Mesenchymal stem cell (in vitro differentiated cells and primary cell): ENCODE measurements at regions not wholly inside any gene's neighbourhood (a gene's known extent, or its start where the extent isn't known, plus 50 kb on each side); places are given as distances from the start of the nearest gene placed in this dataset.

Source experiments
- DNase-seq: peaks from one replicate; pipeline ENCODE4 v3.0.0-alpha.2; 2013
- H2AFZ ChIP-seq: one replicate; pipeline ENCODE4 v1.6.1; 2013; ENCODE audit warnings: low read depth, mild to moderate bottlenecking, control low read depth, inconsistent platforms, low read length, moderate library complexity
- H2AK5ac ChIP-seq: 2 replicates; pipeline ENCODE4 v1.6.1; 2013; ENCODE audit warnings: low read length, moderate library complexity, mild to moderate bottlenecking, inconsistent platforms; ENCODE audit not compliant: severe bottlenecking
- H2BK120ac ChIP-seq: one replicate; pipeline ENCODE4 v1.6.1; 2013; ENCODE audit warnings: low read depth, mild to moderate bottlenecking, inconsistent platforms, low read length, moderate library complexity
- H2BK12ac ChIP-seq, 2 experiments: one replicate each; pipeline ENCODE4 v1.6.1; 2013; ENCODE audit warnings: inconsistent platforms in 2 of 2, low read length in 2 of 2, mild to moderate bottlenecking in 2 of 2, moderate library complexity in 2 of 2, control low read depth in 1 of 2
- H2BK15ac ChIP-seq: one replicate; pipeline ENCODE4 v1.6.1; 2013; ENCODE audit warnings: mild to moderate bottlenecking, low read depth, inconsistent platforms; ENCODE audit not compliant: poor library complexity, severe bottlenecking
- H2BK5ac ChIP-seq: 2 replicates; pipeline ENCODE4 v1.6.1; 2013; ENCODE audit warnings: low read depth, mild to moderate bottlenecking, low read length, control low read depth, inconsistent platforms; ENCODE audit not compliant: poor library complexity, severe bottlenecking
- H3K14ac ChIP-seq, 2 experiments: one replicate each; pipeline ENCODE4 v1.6.1; 2013; ENCODE audit warnings: inconsistent platforms in 2 of 2, low read length in 2 of 2, control low read depth in 1 of 2, mild to moderate bottlenecking in 1 of 2, moderate library complexity in 1 of 2
- H3K18ac ChIP-seq, 2 experiments: one replicate each; pipeline ENCODE4 v1.6.1; 2013; ENCODE audit warnings: inconsistent platforms in 2 of 2, low read length in 2 of 2, control low read depth in 1 of 2, low read depth in 1 of 2, mild to moderate bottlenecking in 1 of 2
- H3K23ac ChIP-seq, 2 experiments: one replicate each; pipeline ENCODE4 v1.6.1; 2013; ENCODE audit warnings: inconsistent platforms in 2 of 2, low read length in 2 of 2, mild to moderate bottlenecking in 2 of 2, moderate library complexity in 2 of 2, control low read depth in 1 of 2
- H3K27ac ChIP-seq: 2 replicates; pipeline ENCODE4 v1.5.1; 2013; ENCODE audit warnings: mild to moderate bottlenecking, moderate library complexity, low read length, control low read depth, inconsistent platforms; ENCODE audit not compliant: poor library complexity, severe bottlenecking
- H3K27me3 ChIP-seq, 2 experiments: 2 replicates each; pipeline versions ENCODE4 v1.6.1 to v1.7.0; 2013; ENCODE audit warnings: low read length in 2 of 2, mild to moderate bottlenecking in 2 of 2, moderate library complexity in 2 of 2, control low read depth in 1 of 2, inconsistent platforms in 1 of 2; ENCODE audit not compliant: control insufficient read depth in 1 of 2, insufficient read depth in 1 of 2
- H3K36me3 ChIP-seq, 2 experiments: 2 replicates each; pipeline versions ENCODE4 v1.6.1 to v1.7.0; 2013; ENCODE audit warnings: low read length in 2 of 2, control low read depth in 1 of 2, inconsistent platforms in 1 of 2, low read depth in 1 of 2, mild to moderate bottlenecking in 1 of 2; ENCODE audit not compliant: insufficient read depth in 2 of 2, control insufficient read depth in 1 of 2
- H3K4ac ChIP-seq, 2 experiments: one replicate each; pipeline ENCODE4 v1.6.1; 2013; ENCODE audit warnings: inconsistent platforms in 2 of 2, low read length in 2 of 2, mild to moderate bottlenecking in 2 of 2, moderate library complexity in 2 of 2, control low read depth in 1 of 2, low read depth in 1 of 2
- H3K4me1 ChIP-seq: 2 replicates; pipeline ENCODE4 v1.6.1; 2013; ENCODE audit warnings: low read depth, low read length, control low read depth; ENCODE audit not compliant: control insufficient read depth, insufficient read depth
- H3K4me2 ChIP-seq: 2 replicates; pipeline ENCODE4 v1.6.1; 2013; ENCODE audit warnings: low read length, mild to moderate bottlenecking, inconsistent platforms; ENCODE audit not compliant: poor library complexity, severe bottlenecking
- H3K4me3 ChIP-seq, 2 experiments: 2 replicates each; pipeline versions ENCODE4 v1.5.1 to v1.7.0; 2013; ENCODE audit warnings: low read length in 2 of 2, mild to moderate bottlenecking in 2 of 2, control low read depth in 1 of 2, low read depth in 1 of 2; ENCODE audit not compliant: insufficient read depth in 1 of 2
- H3K79me1 ChIP-seq: replicated peaks from 2 replicates; pipeline ENCODE4 v1.6.1; 2013; ENCODE audit warnings: mild to moderate bottlenecking, control low read depth, low read length, inconsistent platforms; ENCODE audit not compliant: poor library complexity, severe bottlenecking
- H3K9ac ChIP-seq: 2 replicates; pipeline ENCODE4 v1.7.0; 2013; ENCODE audit warnings: mild to moderate bottlenecking, low read length, moderate library complexity
- H3K9me3 ChIP-seq: 2 replicates; pipeline ENCODE4 v1.7.0; 2013; ENCODE audit warnings: mild to moderate bottlenecking, low read length; ENCODE audit not compliant: control insufficient read depth
- H4K8ac ChIP-seq: one replicate; pipeline ENCODE4 v1.6.1; 2013; ENCODE audit warnings: inconsistent platforms, mild to moderate bottlenecking, low read length, moderate library complexity
- H4K91ac ChIP-seq: one replicate; pipeline ENCODE4 v1.6.1; 2013; ENCODE audit warnings: mild to moderate bottlenecking, low read length, inconsistent platforms
- WGBS: methylation state at CpG from one replicate; pipeline ENCODE4 v1.1.7; 2013; ENCODE audit warnings: mixed read lengths; 5-methylcytosine and 5-hydroxymethylcytosine counted together

DNA sequence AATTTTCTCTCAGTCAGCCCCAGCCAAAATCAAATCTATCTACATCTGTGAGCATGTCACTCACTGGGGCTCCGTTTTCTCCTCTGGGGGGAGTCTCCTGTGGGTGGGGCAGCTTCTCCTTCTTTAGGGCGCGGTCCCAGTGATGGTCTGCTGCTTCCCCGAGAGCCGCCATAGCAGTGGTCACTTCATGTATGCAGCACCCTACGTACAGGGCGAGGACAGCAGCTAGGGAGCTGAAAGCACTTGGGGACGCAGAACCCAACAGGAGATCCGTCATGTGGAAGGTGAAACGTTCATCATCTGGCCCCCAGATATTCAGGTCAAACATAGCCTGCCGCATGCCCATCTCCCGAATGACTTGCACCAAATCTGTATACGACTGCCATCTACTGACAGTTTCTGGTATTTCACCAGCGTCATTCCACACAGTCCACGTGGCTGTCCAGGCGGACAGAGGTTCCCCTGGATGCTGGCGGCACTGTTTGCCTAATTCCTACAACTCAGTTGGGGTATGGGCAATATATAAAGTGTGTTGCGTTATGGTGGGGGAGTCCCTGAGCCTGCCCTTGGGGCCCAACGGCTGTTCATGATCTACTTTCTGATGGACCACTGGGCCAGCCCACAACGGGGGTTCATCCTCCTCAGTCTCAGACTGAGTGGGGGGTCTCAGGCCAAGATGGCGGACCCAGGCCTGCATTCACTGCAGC lies 795.0 kb downstream of the EFNA5 start:
- Histone ChIP-seq H4K8ac (no peak overlapping the region), H3K4me2 (no peak overlapping the region), H3K4ac (no peak overlapping the region), H3K9ac (no peak overlapping the region), H3K79me1 (no peaks in the 10 kb centered on the region), H3K23ac (no peak overlapping the region), H4K91ac (no peak overlapping the region), H2AK5ac (no peak overlapping the region), H3K9me3 (no peaks in the 10 kb centered on the region), H2BK12ac (no peak overlapping the region), H3K36me3 (no peaks in the 10 kb centered on the region), H2BK15ac (no peak overlapping the region), H2AFZ (no peak overlapping the region), H3K27me3 (no peaks in the 10 kb centered on the region), H3K27ac (no peak overlapping the region), H3K4me3 (no peak overlapping the region), H2BK5ac (no peak overlapping the region), H3K4me1 (peaks cover 2% of the 10 kb centered on the region), H3K14ac (no peak overlapping the region), H3K18ac (no peak overlapping the region), H2BK120ac (no peak overlapping the region)
- 83% methylated on average over 21 of the region's 21 CpGs for whole genome bisulfite sequencing
- DNase-seq, result peak; percentile 26

DNA sequence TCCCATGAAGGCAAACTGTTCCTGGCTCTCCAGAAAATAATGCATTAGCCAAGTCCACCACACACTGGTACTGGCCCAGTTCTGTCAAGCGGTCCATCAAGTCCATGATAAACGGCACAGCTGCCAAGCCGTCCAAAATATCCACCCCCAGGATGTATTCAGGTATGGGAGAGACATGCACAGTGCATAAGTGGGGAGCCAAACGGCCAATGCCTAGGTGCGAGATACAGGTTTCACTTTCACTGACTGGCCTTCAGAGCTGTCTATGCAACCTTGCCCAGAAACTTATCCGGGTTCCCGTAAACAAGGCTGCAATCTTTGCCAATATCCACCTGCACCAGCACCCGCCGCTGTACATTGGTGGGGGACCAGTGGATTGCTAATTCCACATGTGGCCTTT lies 795.8 kb downstream of the EFNA5 start:
- H3K4ac ChIP-seq, result no peak overlapping the region
- H2AFZ ChIP-seq, result no peak overlapping the region
- no peak for DNase-seq
- no peak overlapping the region for H2BK5ac ChIP-seq
- H3K4me2 ChIP-seq, result no peak overlapping the region
- H2BK120ac ChIP-seq, result no peak overlapping the region
- H3K14ac ChIP-seq, result no peak overlapping the region
- H2BK12ac ChIP-seq, result no peak overlapping the region
- H3K36me3 ChIP-seq, result no peaks in the 10 kb centered on the region
- H3K18ac ChIP-seq, result no peak overlapping the region
- H3K27ac ChIP-seq, result no peak overlapping the region
- no peaks in the 10 kb centered on the region for H3K9me3 ChIP-seq
- H3K23ac ChIP-seq, result no peak overlapping the region
- peak overlapping the region; percentile 40 for H2BK15ac ChIP-seq
- no peak overlapping the region for H4K91ac ChIP-seq
- no peak overlapping the region for H2AK5ac ChIP-seq
- no peak overlapping the region for H3K4me3 ChIP-seq
- no peaks in the 10 kb centered on the region for H3K27me3 ChIP-seq
- no peak overlapping the region for H4K8ac ChIP-seq
- WGBS, result 97% methylated on average over 9 of the region's 9 CpGs
- H3K9ac ChIP-seq, result no peak overlapping the region
- H3K79me1 ChIP-seq, result no peaks in the 10 kb centered on the region
- H3K4me1 ChIP-seq, result peaks cover 2% of the 10 kb centered on the region

DNA sequence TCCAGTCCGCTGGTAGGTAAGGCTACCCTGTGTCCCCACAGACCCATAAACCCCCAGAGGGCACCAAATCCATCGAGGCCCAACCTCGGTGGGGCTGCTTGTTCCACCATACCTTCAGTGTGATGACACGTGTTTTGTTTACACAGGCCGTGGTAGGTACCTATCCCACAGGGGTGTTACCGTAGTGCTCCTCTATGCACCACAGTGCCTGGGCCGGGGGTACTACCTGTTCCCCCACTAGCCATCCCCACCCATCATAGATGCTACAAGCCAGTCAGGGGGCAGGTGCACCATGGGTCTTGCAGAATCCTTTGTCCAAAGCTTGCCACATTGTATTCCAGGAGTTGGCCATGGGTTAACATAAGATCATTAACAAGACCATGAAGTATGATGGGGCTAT lies 796.2 kb downstream of the EFNA5 start:
- no peak overlapping the region for H3K9ac ChIP-seq
- H2BK120ac ChIP-seq, result no peak overlapping the region
- no peak overlapping the region for H2BK12ac ChIP-seq
- no peaks in the 10 kb centered on the region for H3K27me3 ChIP-seq
- H2AFZ ChIP-seq, result no peak overlapping the region
- H3K4me1 ChIP-seq, result peaks cover 2% of the 10 kb centered on the region
- H4K91ac ChIP-seq, result no peak overlapping the region
- H3K79me1 ChIP-seq, result no peaks in the 10 kb centered on the region
- no peak overlapping the region for H3K23ac ChIP-seq
- H3K4me2 ChIP-seq, result no peak overlapping the region
- no peak overlapping the region for H2BK15ac ChIP-seq
- no peak overlapping the region for H3K14ac ChIP-seq
- no peak overlapping the region for H3K4ac ChIP-seq
- no peak overlapping the region for H2AK5ac ChIP-seq
- DNase-seq, result no peak
- no peak overlapping the region for H3K4me3 ChIP-seq
- H2BK5ac ChIP-seq, result no peak overlapping the region
- H3K9me3 ChIP-seq, result no peaks in the 10 kb centered on the region
- no peak overlapping the region for H3K18ac ChIP-seq
- WGBS, result 94% methylated on average over 7 of the region's 7 CpGs
- H3K27ac ChIP-seq, result no peak overlapping the region
- H4K8ac ChIP-seq, result no peak overlapping the region
- no peaks in the 10 kb centered on the region for H3K36me3 ChIP-seq

DNA sequence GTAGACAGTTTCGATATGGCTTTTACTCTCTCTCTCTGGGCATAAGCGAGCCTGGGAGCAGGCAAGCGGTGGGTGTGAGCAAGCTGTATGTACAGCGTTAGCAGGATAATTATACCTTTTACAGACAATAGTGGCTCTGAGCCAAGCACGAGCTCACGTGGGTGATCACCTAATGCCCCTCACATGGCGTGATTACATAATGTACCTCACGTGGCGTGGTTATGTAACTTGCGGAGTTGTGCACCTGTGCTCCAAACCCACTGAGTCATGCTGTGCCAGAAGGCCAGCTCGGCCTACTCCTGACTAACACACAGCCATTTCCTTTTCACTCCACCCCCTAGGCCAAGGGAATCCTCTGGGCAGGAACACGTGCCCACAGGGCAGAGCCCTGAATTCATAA lies 797.2 kb downstream of the EFNA5 start:
- peak overlapping the region in 1 of 2 experiments; percentile 63 for H2BK12ac ChIP-seq
- H3K4me2 ChIP-seq, result no peak overlapping the region
- no peaks in the 10 kb centered on the region for H3K27me3 ChIP-seq
- H3K4me3 ChIP-seq, result no peak overlapping the region
- no peaks in the 10 kb centered on the region for H3K36me3 ChIP-seq
- H3K18ac ChIP-seq, result peak overlapping the region in 1 of 2 experiments; percentile 46
- no peak overlapping the region for H2BK15ac ChIP-seq
- H2AFZ ChIP-seq, result no peak overlapping the region
- no peak overlapping the region for H2BK5ac ChIP-seq
- no peak overlapping the region for H3K9ac ChIP-seq
- no peak overlapping the region for H3K27ac ChIP-seq
- H2AK5ac ChIP-seq, result no peak overlapping the region
- no peaks in the 10 kb centered on the region for H3K79me1 ChIP-seq
- H3K4ac ChIP-seq, result no peak overlapping the region
- no peak overlapping the region for H2BK120ac ChIP-seq
- WGBS, result 89% methylated on average over 12 of the region's 12 CpGs
- H3K9me3 ChIP-seq, result no peaks in the 10 kb centered on the region
- H3K23ac ChIP-seq, result no peak overlapping the region
- peaks cover 2% of the 10 kb centered on the region for H3K4me1 ChIP-seq
- H4K91ac ChIP-seq, result no peak overlapping the region
- no peak overlapping the region for H3K14ac ChIP-seq
- DNase-seq, result no peak
- H4K8ac ChIP-seq, result peak overlapping the region; percentile 27
